ENCODE measurements at regions not wholly inside any gene's neighbourhood (a gene's known extent, or its start where the extent isn't known, plus 50 kb on each side); places are given as distances from the start of the nearest gene placed in this dataset.

DNA sequence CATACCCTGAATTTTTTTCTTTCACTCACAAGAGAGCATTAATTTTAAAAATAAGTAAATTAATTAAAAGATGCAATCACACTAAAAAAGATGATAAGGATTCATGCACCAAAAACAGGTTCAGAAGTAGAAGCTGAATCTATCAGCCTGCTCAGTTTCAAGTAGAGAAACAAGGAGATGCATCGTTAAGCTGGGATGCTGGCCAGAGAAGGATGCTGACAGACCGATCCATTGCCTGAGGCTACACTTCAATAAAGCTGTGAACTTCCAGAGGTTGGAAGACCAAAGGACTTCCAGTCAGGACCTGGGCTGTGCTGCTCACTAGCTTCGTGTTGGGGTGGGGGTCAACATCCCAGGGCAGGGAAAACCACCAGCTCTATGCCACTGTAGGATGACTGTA is 457.7 kb downstream of the EFNA5 start:
- Mint-ChIP-seq H3K4me3 (ENCODE audit: low read depth, unreplicated experiment) (no peak overlapping the region), H3K4me1 (ENCODE audit: low read depth, unreplicated experiment) (peaks cover 26% of the 10 kb centered on the region), H3K9me3 (ENCODE audit: low read depth, unreplicated experiment) (no peaks in the 10 kb centered on the region), H3K36me3 (ENCODE audit: insufficient read depth, unreplicated experiment) (peaks cover 6% of the 10 kb centered on the region), H3K27me3 (ENCODE audit: unreplicated experiment) (no peaks in the 10 kb centered on the region), H3K27ac (ENCODE audit: unreplicated experiment) (no peak overlapping the region)
- no peak for DNase-seq
- BruUV-seq (replicated peaks) = no TSS peak
- CTCF ChIA-PET = interaction anchor here (1.0 to 1.2 kb wide), 2 partner anchors 16 to 56 kb away, joined by 3 read pairs; no protein-coding TSS in a partner anchor
- intact Hi-C loops (cut with micrococcal nuclease; ENCODE audit: unreplicated experiment) = loop anchor here (10.0 kb wide), 1 partner anchor 248 kb away; no protein-coding TSS in a partner anchor
- TF ChIP-seq, protein P1, sequence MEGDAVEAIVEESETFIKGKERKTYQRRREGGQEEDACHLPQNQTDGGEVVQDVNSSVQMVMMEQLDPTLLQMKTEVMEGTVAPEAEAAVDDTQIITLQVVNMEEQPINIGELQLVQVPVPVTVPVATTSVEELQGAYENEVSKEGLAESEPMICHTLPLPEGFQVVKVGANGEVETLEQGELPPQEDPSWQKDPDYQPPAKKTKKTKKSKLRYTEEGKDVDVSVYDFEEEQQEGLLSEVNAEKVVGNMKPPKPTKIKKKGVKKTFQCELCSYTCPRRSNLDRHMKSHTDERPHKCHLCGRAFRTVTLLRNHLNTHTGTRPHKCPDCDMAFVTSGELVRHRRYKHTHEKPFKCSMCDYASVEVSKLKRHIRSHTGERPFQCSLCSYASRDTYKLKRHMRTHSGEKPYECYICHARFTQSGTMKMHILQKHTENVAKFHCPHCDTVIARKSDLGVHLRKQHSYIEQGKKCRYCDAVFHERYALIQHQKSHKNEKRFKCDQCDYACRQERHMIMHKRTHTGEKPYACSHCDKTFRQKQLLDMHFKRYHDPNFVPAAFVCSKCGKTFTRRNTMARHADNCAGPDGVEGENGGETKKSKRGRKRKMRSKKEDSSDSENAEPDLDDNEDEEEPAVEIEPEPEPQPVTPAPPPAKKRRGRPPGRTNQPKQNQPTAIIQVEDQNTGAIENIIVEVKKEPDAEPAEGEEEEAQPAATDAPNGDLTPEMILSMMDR (IDR thresholded peaks at IDR 0.05; ENCODE audit: unreplicated experiment) = no peak

DNA sequence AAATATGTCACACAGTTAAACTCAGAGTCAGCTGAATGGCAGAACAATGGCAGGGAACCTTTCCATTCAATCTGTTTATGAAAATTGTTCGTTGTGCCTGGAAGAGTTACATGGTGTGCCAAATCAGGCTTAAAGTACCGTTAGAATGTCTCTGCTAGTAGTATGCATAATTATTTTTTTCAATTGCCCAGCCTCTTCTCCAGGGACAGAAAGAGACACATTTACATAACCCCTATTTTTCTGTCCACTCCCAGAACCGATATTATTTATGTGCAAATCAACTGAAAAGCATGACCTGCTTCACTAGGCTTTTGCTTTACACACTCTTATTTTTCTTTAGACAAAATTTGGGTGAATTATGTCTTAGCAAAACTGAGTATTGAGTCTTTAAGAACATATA is 459.1 kb downstream of the EFNA5 start:
- no TSS peak for BruUV-seq (replicated peaks)
- intact Hi-C loops (cut with micrococcal nuclease; ENCODE audit: unreplicated experiment) = loop anchor here (10.0 kb wide), 1 partner anchor 247 kb away; no protein-coding TSS in a partner anchor
- Mint-ChIP-seq H3K4me3 (ENCODE audit: low read depth, unreplicated experiment) (no peak overlapping the region), H3K27ac (ENCODE audit: unreplicated experiment) (no peak overlapping the region), H3K27me3 (ENCODE audit: unreplicated experiment) (no peaks in the 10 kb centered on the region), H3K36me3 (ENCODE audit: insufficient read depth, unreplicated experiment) (no peaks in the 10 kb centered on the region), H3K9me3 (ENCODE audit: low read depth, unreplicated experiment) (peaks cover 3% of the 10 kb centered on the region), H3K4me1 (ENCODE audit: low read depth, unreplicated experiment) (peaks cover 12% of the 10 kb centered on the region)
- TF ChIP-seq, protein P1 (IDR thresholded peaks at IDR 0.05; ENCODE audit: unreplicated experiment) = no peak
- DNase-seq = no peak
- CTCF ChIA-PET = no interaction called here

DNA sequence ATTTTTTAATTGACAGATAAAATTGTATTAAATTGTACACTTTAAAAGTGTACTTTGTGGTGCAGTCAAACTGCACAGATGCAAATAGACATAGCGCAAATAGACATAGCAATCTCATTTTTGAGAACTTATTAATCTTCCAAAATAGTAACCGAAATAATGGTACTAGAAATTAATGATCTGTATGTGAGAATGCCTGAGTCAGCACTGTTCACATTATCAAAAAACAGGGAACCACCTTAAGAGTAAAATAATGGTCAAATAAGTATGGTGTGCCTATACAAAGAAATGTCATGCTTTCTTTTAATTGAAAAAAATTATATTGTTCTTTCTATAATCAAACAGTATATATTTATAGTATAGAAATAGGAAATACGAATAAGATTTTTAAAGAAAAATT is 461.9 kb downstream of the EFNA5 start:
- BruUV-seq (replicated peaks) = no TSS peak
- intact Hi-C loops (cut with micrococcal nuclease; ENCODE audit: unreplicated experiment) = no loop called here
- Mint-ChIP-seq H3K27ac (ENCODE audit: unreplicated experiment) (no peak overlapping the region), H3K36me3 (ENCODE audit: insufficient read depth, unreplicated experiment) (no peaks in the 10 kb centered on the region), H3K9me3 (ENCODE audit: low read depth, unreplicated experiment) (peaks cover 3% of the 10 kb centered on the region), H3K27me3 (ENCODE audit: unreplicated experiment) (no peaks in the 10 kb centered on the region), H3K4me1 (ENCODE audit: low read depth, unreplicated experiment) (no peaks in the 10 kb centered on the region), H3K4me3 (ENCODE audit: low read depth, unreplicated experiment) (no peak overlapping the region)
- CTCF ChIA-PET = no interaction called here
- TF ChIP-seq, protein P1 (IDR thresholded peaks at IDR 0.05; ENCODE audit: unreplicated experiment) = no peak
- DNase-seq = no peak

DNA sequence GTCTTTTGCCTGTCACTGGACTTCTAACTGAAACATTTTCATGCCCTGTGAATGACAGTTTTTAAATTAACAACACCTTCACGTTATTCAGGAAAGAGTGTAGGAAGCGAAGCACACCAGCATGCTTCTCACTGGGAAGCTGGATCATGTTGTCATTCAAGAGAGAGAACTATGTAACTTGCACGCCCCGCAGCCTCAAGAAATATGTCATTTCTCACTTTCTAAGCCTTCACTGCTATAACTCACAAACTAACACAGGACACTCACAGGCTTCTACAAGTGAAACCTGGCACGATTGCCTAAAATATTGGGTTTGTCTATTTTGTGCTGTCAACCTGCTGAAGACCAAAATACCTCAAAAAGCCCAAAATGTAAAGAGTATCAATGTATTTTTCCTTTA is 466.3 kb downstream of the EFNA5 start:
- CTCF ChIA-PET = no interaction called here
- Mint-ChIP-seq H3K9me3 (ENCODE audit: low read depth, unreplicated experiment) (peaks cover 3% of the 10 kb centered on the region), H3K27ac (ENCODE audit: unreplicated experiment) (no peak overlapping the region), H3K4me1 (ENCODE audit: low read depth, unreplicated experiment) (no peaks in the 10 kb centered on the region), H3K36me3 (ENCODE audit: insufficient read depth, unreplicated experiment) (no peaks in the 10 kb centered on the region), H3K27me3 (ENCODE audit: unreplicated experiment) (no peaks in the 10 kb centered on the region), H3K4me3 (ENCODE audit: low read depth, unreplicated experiment) (no peak overlapping the region)
- TF ChIP-seq, protein P1 (IDR thresholded peaks at IDR 0.05; ENCODE audit: unreplicated experiment) = no peak
- no peak for DNase-seq
- intact Hi-C loops (cut with micrococcal nuclease; ENCODE audit: unreplicated experiment) = no loop called here
- BruUV-seq (replicated peaks) = no TSS peak

All from Calu3 (cell line).